ENCODE measurements at regions not wholly inside any gene's neighbourhood (a gene's known extent, or its start where the extent isn't known, plus 50 kb on each side); places are given as distances from the start of the nearest gene placed in this dataset.

DNA sequence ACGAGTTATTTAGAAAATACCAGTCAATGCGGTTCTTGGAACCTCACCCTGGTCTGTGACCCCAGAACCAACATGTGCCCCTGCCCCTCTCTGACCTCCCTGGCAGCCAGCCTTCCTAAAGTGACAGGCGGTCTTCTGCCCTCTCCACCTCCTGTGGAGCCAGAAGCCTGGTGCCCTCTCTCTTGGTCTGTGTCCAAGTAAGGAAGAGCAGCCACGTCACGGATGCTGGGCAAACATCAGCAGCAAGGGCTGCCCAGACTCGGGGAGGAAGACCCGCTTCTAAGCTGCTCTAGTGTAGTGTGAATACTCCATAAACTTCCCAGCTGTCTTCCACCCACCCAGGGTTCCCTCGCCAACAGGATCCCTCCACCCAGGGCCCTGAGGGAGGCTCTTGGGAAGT, 272.4 kb downstream of the BMP7 start:
- H3K27me3 ChIP-seq (ENCODE audit: insufficient read depth, low read depth, severe bottlenecking) = peaks cover 89% of the 10 kb centered on the region
- H3K36me3 ChIP-seq = no peaks in the 10 kb centered on the region
- TF ChIP-seq, protein P1, sequence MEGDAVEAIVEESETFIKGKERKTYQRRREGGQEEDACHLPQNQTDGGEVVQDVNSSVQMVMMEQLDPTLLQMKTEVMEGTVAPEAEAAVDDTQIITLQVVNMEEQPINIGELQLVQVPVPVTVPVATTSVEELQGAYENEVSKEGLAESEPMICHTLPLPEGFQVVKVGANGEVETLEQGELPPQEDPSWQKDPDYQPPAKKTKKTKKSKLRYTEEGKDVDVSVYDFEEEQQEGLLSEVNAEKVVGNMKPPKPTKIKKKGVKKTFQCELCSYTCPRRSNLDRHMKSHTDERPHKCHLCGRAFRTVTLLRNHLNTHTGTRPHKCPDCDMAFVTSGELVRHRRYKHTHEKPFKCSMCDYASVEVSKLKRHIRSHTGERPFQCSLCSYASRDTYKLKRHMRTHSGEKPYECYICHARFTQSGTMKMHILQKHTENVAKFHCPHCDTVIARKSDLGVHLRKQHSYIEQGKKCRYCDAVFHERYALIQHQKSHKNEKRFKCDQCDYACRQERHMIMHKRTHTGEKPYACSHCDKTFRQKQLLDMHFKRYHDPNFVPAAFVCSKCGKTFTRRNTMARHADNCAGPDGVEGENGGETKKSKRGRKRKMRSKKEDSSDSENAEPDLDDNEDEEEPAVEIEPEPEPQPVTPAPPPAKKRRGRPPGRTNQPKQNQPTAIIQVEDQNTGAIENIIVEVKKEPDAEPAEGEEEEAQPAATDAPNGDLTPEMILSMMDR (IDR thresholded peaks at IDR 0.05; ENCODE audit: low read depth, low read length) = no peak
- DNase-seq = no peak
- H3K9me3 ChIP-seq (ENCODE audit: severe bottlenecking) = peaks cover 9% of the 10 kb centered on the region
- H3K27ac ChIP-seq = no peak overlapping the region
- H3K4me3 ChIP-seq (ENCODE audit: low read depth, low read length) = no peak overlapping the region

DNA sequence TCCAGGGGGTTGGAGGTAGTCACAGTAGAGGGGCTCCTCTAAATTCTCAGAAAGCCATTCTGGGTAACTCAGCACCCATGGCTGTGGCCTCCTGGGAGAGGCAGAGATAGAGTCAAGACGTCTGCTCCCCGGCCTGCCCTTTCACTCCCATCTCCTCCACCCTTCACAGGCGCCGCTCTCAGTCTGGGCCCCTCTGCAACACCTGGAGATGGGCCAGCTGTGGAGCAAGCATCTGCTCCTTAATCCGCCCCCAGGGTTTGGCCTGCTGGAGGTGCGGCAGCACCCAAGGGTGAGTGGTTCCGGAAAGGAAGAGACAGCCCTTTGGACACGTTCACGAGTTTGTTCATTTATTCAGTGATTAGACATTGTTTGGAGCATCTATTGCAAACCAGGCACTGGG, 271.3 kb downstream of the BMP7 start:
- H3K36me3 ChIP-seq = no peaks in the 10 kb centered on the region
- peaks cover 9% of the 10 kb centered on the region for H3K9me3 ChIP-seq (ENCODE audit: severe bottlenecking)
- DNase-seq = no peak
- H3K27ac ChIP-seq = no peak overlapping the region
- H3K4me3 ChIP-seq (ENCODE audit: low read depth, low read length) = no peak overlapping the region
- H3K27me3 ChIP-seq (ENCODE audit: insufficient read depth, low read depth, severe bottlenecking) = peaks cover 92% of the 10 kb centered on the region
- TF ChIP-seq, protein P1 (IDR thresholded peaks at IDR 0.05; ENCODE audit: low read depth, low read length) = no peak

DNA sequence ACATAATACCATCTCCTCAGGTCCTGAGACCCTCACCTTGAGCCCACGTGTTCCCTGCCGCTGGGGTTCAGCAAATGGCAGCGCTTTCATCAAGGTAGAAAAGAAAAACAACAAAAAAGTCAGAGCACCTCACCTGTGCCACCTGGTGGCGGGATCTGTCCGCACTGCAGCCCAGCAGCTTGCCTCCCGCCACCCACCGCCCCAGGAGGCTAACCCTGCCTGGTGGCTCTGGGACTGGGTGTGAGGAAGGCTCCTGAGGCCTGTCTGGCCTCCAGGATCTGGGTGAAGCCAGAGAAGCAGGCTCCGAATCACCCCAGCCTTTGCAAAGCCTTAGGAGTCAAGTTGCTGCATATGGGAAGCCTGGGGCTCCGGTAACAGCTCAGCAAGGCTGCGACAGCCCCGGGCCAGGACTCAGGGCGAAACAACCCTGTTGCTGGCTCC, 270.8 kb downstream of the BMP7 start:
- no peak overlapping the region for H3K27ac ChIP-seq
- DNase-seq = peak; percentile 22

DNA sequence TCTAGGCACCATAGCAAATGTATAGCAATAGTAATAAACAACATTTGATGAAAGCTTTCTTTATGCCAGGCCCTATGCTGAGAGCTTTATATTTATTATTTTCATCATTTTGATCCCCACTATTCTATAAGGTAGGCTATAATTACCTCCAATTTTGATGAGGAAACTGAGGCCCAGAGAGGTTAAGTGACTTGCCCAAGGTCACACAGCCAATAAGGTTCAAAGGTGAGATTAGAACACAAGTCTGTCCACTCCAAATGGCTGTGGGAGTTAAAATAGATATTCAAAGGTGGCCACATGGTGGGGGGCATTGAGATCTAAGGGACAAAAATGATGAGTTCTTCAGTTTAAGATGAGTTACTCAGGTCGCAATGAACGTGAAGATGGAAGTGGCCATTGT, 269.9 kb downstream of the BMP7 start:
- H3K27ac ChIP-seq = no peak overlapping the region
- DNase-seq = no peak
- peaks cover 9% of the 10 kb centered on the region for H3K9me3 ChIP-seq (ENCODE audit: severe bottlenecking)
- no peaks in the 10 kb centered on the region for H3K36me3 ChIP-seq
- TF ChIP-seq, protein P1 (IDR thresholded peaks at IDR 0.05; ENCODE audit: low read depth, low read length) = no peak
- H3K27me3 ChIP-seq (ENCODE audit: insufficient read depth, low read depth, severe bottlenecking) = peaks cover 92% of the 10 kb centered on the region
- H3K4me3 ChIP-seq (ENCODE audit: low read depth, low read length) = no peak overlapping the region

More for the DNA sequence above, 270.8 kb downstream of the BMP7 start:
- H3K27me3 ChIP-seq (ENCODE audit: insufficient read depth, low read depth, severe bottlenecking) = peaks cover 92% of the 10 kb centered on the region
- peaks cover 9% of the 10 kb centered on the region for H3K9me3 ChIP-seq (ENCODE audit: severe bottlenecking)
- TF ChIP-seq, protein P1 (IDR thresholded peaks at IDR 0.05; ENCODE audit: low read depth, low read length) = peak; percentile 82
- H3K4me3 ChIP-seq (ENCODE audit: low read depth, low read length) = no peak overlapping the region
- H3K36me3 ChIP-seq = no peaks in the 10 kb centered on the region

DNA sequence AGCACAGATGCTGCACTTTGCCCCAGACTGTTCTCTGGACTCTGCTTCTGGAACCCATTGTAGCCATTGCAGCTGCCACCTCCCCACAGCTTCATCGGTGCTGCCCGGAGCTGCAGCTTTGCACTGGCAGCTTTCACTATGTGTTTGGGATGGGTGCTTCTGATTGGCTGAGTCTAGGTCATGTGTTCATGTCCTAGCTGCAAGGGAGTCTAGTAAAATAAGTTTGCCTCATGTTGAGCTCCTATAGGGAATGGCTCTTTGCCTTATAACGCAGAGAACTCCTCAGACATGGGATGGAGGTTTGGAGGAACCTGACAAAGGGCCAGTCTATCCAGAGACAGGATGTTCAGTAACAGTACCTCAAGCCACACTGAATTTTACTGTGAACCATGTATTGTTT, 268.0 kb downstream of the BMP7 start:
- no peak overlapping the region for H3K27ac ChIP-seq
- peaks cover 9% of the 10 kb centered on the region for H3K9me3 ChIP-seq (ENCODE audit: severe bottlenecking)
- TF ChIP-seq, protein P1 (IDR thresholded peaks at IDR 0.05; ENCODE audit: low read depth, low read length) = no peak
- no peaks in the 10 kb centered on the region for H3K36me3 ChIP-seq
- peaks cover 90% of the 10 kb centered on the region for H3K27me3 ChIP-seq (ENCODE audit: insufficient read depth, low read depth, severe bottlenecking)
- no peak overlapping the region for H3K4me3 ChIP-seq (ENCODE audit: low read depth, low read length)
- DNase-seq = no peak

DNA sequence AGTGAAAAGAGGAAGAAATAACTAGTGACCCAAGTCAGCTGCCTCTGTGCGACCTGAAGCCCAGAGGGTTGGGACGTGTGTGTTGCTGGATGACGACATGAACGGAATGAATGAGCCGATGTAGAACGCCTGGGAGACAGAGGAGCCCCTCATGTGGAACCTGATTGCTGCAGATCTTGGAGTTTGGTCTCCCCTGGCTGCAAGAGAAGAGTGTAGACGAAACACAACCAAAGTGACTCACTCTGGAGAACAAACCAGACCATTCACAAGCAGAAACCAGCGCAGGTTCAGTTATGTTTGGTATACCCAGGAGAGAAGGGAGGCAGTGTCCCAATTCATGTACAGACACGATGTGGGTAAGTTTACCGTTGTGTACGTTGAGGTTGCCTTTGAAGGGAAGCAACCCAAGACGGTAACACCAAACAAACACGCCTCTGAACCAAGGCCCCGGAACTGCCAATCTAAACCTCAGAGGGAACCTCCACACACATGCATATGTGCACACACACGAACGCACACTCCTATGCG, 265.9 kb downstream of the BMP7 start:
- peaks cover 89% of the 10 kb centered on the region for H3K27me3 ChIP-seq (ENCODE audit: insufficient read depth, low read depth, severe bottlenecking)
- H3K36me3 ChIP-seq = no peaks in the 10 kb centered on the region
- TF ChIP-seq, protein P1 (IDR thresholded peaks at IDR 0.05; ENCODE audit: low read depth, low read length) = no peak
- no peak overlapping the region for H3K4me3 ChIP-seq (ENCODE audit: low read depth, low read length)
- peaks cover 9% of the 10 kb centered on the region for H3K9me3 ChIP-seq (ENCODE audit: severe bottlenecking)
- DNase-seq = no peak
- no peak overlapping the region for H3K27ac ChIP-seq

Measured in WERI-Rb-1 (cell line).